Testis (tissue), 2 donors: ENCODE measurements at regions not wholly inside any gene's neighbourhood (a gene's known extent, or its start where the extent isn't known, plus 50 kb on each side); places are given as distances from the start of the nearest gene placed in this dataset.

Experiments used
- DNase-seq: peaks from one replicate; pipeline ENCODE4 v3.0.0-alpha.2; 2019
- H3K27ac ChIP-seq, 2 donors: fragments of 200-600 bp; sonication (generic); one replicate each; pipeline ENCODE4 v1.5.1; 2019
- H3K27me3 ChIP-seq: fragments of 200-600 bp; sonication (generic); one replicate; pipeline ENCODE4 v1.5.1; 2019
- H3K36me3 ChIP-seq: fragments of 200-600 bp; sonication (generic); one replicate; pipeline ENCODE4 v1.5.1; 2017; ENCODE audit warnings: low read depth; ENCODE audit errors: missing control alignments
- H3K4me1 ChIP-seq: fragments of 200-600 bp; sonication (generic); one replicate; pipeline ENCODE4 v1.5.1; 2019
- H3K4me3 ChIP-seq, 2 donors: fragments of 200-600 bp; sonication (generic); one replicate each; pipeline ENCODE4 v1.5.1; 2017 to 2019
- H3K9me3 ChIP-seq: fragments of 200-600 bp; sonication (generic); one replicate; pipeline ENCODE4 v1.5.1; 2017
- POLR2A ChIP-seq: fragments of 450-650 bp; IDR thresholded peaks from one replicate; pipeline ENCODE4 v1.6.1; 2017; ENCODE audit warnings: antibody characterized with exemption, mild to moderate bottlenecking, moderate library complexity
- WGBS, 2 donors: methylation state at CpG; one replicate each; pipeline ENCODE4 v1.1.5; 2018; 5-methylcytosine and 5-hydroxymethylcytosine counted together
- intact Hi-C: fragments of 100-400 bp; cut with DNase I; formaldehyde crosslinking; loops from one replicate; pipeline ENCODE4 v1.15.1; 2023; ENCODE audit warnings: low total_unique reads
- TF ChIP-seq, protein P1 (sequence below), 3 experiments: fragments of 450-650 bp in 2 of 3; fragments of 200-600 bp in 1 of 3; sonication (generic) in 1 of 3; IDR thresholded peaks; one replicate each; pipeline ENCODE4 v1.5.1; 2016 to 2019; ENCODE audit warnings: antibody characterized with exemption in 3 of 3, mild to moderate bottlenecking in 2 of 3, moderate library complexity in 1 of 3

DNA sequence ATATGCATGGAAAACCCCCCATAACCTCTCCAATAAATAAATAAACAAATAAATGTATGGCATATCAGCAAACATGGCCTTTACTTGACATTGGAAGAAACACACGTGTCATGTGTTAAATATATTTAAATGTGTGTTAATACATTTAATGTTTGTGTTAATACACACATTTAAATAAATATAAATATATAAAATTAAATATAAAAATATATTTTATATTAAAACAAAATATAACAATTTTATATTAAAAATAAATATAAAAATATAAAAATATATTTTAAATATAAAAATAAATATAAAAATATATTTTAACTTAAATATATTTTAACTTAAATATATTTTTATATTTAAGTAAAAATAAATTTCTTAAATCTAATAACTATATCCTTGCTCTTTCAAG lies 187.6 kb upstream of the CXXC4 start:
- whole genome bisulfite sequencing, 2 donors, result 91 to 93% methylated on average over 1 of the region's 1 CpG
- TF ChIP-seq POLR2A, result no peak
- TF ChIP-seq, protein P1, sequence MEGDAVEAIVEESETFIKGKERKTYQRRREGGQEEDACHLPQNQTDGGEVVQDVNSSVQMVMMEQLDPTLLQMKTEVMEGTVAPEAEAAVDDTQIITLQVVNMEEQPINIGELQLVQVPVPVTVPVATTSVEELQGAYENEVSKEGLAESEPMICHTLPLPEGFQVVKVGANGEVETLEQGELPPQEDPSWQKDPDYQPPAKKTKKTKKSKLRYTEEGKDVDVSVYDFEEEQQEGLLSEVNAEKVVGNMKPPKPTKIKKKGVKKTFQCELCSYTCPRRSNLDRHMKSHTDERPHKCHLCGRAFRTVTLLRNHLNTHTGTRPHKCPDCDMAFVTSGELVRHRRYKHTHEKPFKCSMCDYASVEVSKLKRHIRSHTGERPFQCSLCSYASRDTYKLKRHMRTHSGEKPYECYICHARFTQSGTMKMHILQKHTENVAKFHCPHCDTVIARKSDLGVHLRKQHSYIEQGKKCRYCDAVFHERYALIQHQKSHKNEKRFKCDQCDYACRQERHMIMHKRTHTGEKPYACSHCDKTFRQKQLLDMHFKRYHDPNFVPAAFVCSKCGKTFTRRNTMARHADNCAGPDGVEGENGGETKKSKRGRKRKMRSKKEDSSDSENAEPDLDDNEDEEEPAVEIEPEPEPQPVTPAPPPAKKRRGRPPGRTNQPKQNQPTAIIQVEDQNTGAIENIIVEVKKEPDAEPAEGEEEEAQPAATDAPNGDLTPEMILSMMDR (IDR thresholded peaks at IDR 0.05), result no peak
- H3K36me3 ChIP-seq, result no peaks in the 10 kb centered on the region
- H3K27me3 ChIP-seq, result no peaks in the 10 kb centered on the region
- no peak overlapping the region for H3K4me3 ChIP-seq
- no peak overlapping the region for H3K27ac ChIP-seq
- no peak for DNase-seq
- intact Hi-C loops, result no loop called here
- no peaks in the 10 kb centered on the region for H3K9me3 ChIP-seq
- H3K4me1 ChIP-seq, result no peaks in the 10 kb centered on the region

DNA sequence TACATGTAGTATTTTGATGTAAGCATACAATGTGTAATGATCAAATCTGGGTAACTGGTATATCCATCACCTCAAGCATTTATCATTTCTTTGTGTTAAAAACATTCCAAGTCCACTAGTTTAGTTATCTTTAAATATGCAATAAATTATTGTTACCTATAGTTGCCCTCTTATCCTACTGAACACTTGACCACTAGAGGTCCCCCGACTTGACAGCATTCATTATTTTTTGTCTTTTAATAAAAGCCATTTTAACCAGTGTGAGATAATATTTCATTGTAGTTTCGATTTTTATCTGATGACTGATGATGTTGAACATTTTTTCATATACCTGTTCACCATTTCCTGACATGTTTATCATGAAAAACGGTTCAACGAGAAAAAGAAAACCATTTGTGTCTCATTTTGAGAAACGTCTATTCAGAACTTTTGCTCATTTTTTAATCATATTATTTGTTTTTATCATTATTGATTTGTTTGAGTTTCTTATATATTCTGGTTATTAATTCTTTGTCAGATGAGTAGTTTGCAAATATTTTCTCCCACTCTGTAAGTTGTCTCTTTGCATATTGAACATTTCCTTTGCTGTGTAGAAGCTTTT lies 199.0 kb upstream of the CXXC4 start:
- intact Hi-C loops, result no loop called here
- TF ChIP-seq POLR2A, result no peak
- TF ChIP-seq, protein P1 (IDR thresholded peaks at IDR 0.05), result peak in 1 of 3 experiments; percentile 21

GRCh38 chr4:104716584-104716983 lies 221.9 kb upstream of the CXXC4 start:
- Histone ChIP-seq H3K4me1 (no peaks in the 10 kb centered on the region), H3K27ac (no peak overlapping the region), H3K36me3 (no peaks in the 10 kb centered on the region), H3K27me3 (no peaks in the 10 kb centered on the region), H3K9me3 (no peaks in the 10 kb centered on the region), H3K4me3 (no peak overlapping the region)
- DNase-seq, result no peak
- WGBS, 2 donors, result 88 to 97% methylated on average over 2 of the region's 2 CpGs
- intact Hi-C loops, result no loop called here
- TF ChIP-seq POLR2A, result no peak
- TF ChIP-seq, protein P1 (IDR thresholded peaks at IDR 0.05), result no peak

More for the DNA sequence above, 199.0 kb upstream of the CXXC4 start:
- no peak for DNase-seq
- no peak overlapping the region for H3K27ac ChIP-seq
- no peaks in the 10 kb centered on the region for H3K4me1 ChIP-seq
- no peaks in the 10 kb centered on the region for H3K9me3 ChIP-seq
- H3K27me3 ChIP-seq, result no peaks in the 10 kb centered on the region
- H3K36me3 ChIP-seq, result no peaks in the 10 kb centered on the region
- WGBS, 2 donors, result 79 to 86% methylated on average over 5 of the region's 5 CpGs
- no peak overlapping the region for H3K4me3 ChIP-seq

- DNase-seq, result no peak
- Histone ChIP-seq H3K27ac (no peak overlapping the region), H3K4me1 (no peaks in the 10 kb centered on the region), H3K9me3 (no peaks in the 10 kb centered on the region), H3K27me3 (no peaks in the 10 kb centered on the region), H3K4me3 (no peak overlapping the region), H3K36me3 (no peaks in the 10 kb centered on the region)
- no peak for TF ChIP-seq POLR2A
- TF ChIP-seq, protein P1 (IDR thresholded peaks at IDR 0.05), result no peak
- WGBS, 2 donors, result 82 to 85% methylated on average over 4 of the region's 4 CpGs
- intact Hi-C loops, result no loop called here
Observed at GRCh38 chr4:104719539-104720230, 225.0 kb upstream of the CXXC4 start.

DNA sequence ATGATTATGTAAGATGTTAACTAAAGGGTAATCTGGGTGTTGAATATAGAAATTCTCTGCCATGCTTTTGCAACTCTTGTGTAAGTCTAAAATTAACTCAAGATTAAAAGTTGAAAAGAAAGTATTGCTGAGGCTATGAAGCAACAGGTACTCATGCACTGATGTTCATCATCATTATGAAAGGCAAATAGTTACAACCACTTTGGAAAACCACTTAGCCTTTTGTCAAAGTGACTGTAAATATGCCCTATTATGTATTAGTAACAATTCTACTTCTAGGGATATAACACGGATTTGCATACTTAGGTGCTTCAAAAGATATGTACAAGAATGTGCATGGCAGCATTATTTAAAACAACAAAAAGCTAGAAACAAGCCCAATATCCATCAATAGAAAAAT lies 227.8 kb upstream of the CXXC4 start:
- TF ChIP-seq POLR2A, result no peak
- TF ChIP-seq, protein P1 (IDR thresholded peaks at IDR 0.05), result no peak
- intact Hi-C loops, result no loop called here
- Histone ChIP-seq H3K27me3 (no peaks in the 10 kb centered on the region), H3K36me3 (peaks cover 3% of the 10 kb centered on the region), H3K9me3 (no peaks in the 10 kb centered on the region), H3K4me1 (no peaks in the 10 kb centered on the region), H3K4me3 (no peak overlapping the region), H3K27ac (no peak overlapping the region)
- no peak for DNase-seq
- 82 to 84% methylated on average over 1 of the region's 1 CpG for WGBS, 2 donors
